Activated CD4-positive, alpha-beta T cell treated with anti-CD3 and anti-CD28 coated beads, Interleukin-2, amount 50 U/mL, for 48 hours (primary cell): ENCODE measurements at regions not wholly inside any gene's neighbourhood (a gene's known extent, or its start where the extent isn't known, plus 50 kb on each side); places are given as distances from the start of the nearest gene placed in this dataset.

Experiments
- DNase-seq, 2 experiments: peaks; one replicate each; pipeline ENCODE4 v3.0.0-alpha.2; 2020

DNA sequence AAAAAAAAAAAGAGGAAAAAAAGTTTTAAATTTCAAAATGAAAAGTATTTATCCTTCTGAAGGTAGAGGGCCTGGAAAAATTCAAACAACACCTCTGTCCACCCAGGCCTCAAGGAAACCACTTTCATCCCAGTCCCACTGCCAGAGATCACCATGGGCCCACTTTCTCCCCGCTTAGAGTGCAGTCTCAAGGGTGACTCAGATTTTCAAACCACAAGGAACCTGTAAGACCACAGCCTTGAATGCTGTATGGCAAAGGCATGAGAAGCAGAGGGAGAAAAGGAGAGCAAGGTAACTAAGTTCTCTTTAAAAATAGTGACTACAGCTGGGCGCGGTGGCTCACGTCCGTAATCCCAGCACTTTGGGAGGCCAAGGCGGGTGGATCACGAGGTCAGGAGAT is 87.9 kb upstream of the PACRGL start:
- no peak for DNase-seq

DNA sequence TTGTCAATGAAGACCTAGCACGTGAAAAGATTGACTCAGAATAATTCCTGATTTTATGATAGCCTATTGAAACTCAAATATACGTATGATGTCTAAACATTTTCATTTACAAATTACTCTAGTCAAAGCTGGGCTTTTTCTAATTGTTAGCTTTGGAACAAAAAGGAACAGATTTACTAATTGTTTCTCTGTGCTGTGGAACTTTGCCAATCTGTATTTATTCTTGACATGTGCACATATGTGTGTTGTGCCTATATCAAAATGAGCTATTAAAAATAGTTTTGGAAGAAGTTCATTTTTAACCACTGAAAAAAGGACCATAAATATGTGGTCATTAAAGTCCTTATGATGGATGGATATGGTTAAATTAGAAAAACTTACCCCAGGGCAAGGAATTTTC is 85.4 kb upstream of the PACRGL start:
- no peak for DNase-seq

DNA sequence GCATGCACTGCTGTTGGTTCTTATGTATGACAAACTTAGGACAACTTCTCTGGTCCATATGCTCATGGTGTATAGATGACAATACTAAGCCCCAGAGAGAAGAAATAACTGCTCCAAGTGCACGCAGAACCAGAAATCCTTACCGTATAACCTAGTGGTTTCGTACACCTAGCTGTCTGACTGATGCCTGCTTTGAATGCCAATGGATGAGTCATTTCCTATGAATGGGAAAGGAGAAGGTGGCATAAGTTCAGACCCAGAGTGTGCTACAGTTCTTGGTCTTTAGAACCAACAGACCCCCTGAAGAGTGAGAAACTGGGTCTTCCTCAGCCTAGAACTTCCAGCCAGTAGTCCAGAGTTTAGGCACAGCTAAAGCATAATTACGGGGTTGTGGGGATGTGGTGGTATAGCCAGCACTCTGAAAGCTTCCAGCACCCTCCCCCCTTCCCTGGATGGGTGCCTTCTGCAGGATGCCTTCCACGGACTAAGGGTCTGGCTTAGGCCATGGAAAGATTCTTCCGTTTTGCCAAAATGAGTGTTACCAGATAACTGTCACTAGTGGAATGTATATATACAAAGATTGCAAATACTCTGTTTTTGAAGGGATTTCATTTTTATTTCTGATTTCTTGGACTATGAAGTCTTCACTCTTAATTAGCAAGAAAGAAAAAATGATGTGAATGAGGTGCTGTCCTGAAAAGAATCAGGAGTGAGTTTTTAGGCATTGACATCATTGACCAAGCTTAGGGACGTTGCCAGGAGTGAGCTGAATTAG is 84.6 kb upstream of the PACRGL start:
- no peak for DNase-seq

DNA sequence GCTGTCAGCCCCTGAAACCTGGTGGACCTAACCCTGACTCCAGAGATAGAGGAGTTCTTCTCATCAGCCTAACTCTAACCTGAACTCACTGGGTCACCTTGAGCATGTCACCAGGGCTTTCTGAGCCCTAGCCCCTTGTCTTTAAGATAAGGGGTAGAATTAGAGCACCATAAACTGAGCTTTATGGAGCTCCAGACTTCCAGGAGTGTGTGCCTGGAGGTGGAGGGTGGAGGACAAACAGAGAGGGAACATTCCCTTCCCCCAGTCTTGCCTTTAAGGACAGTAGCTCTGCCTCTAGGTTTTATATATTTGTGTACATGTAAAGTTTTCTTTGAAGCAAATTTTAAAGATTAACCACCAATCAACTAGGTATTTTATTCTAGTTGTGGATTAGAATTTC is 83.9 kb upstream of the PACRGL start:
- DNase-seq = no peak

DNA sequence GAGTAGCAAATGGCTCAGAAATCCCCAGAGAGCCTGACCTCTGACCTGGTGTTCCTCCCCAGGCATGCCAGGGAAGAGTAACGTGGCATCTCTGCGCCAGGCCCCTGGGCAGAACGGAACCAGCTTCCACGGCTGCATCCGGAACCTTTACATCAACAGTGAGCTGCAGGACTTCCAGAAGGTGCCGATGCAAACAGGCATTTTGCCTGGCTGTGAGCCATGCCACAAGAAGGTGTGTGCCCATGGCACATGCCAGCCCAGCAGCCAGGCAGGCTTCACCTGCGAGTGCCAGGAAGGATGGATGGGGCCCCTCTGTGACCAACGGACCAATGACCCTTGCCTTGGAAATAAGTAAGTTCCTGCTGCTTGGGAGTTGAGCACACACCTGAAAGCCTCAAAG is 83.4 kb upstream of the PACRGL start:
- DNase-seq = no peak

DNA sequence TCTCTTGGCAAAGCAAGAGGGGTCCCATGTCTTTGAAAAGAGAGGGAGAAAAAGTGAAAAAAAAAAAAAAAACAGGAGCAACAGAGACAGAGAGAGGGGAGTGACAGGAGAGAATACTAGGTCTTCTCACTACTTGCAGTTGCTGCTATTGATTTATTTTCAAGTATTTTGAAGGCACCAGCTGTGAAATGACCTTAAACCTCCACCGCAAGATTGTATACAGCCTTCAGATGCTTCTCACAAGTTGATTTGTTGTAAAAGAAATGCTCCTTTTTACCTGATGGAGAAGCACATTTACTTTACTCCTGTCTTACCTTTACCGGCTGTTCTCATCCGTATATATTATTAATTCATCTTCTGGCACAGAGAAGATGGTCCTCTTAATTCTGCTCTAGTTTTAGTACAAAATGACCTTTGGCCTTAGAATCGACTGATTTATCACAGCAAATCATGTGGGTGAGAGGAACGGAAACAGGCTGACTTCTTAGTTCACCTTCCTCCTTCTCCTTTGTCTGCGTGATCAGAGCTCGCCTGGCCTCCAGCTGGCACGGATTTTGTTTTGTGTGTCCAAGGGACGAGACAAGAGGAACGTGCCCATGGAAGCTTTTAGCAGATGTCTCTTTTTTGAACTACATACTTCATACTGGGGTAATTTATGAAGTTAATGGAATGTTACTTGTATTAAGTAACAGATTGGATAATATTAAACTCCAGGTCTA is 82.4 kb upstream of the PACRGL start:
- DNase-seq = no peak

DNA sequence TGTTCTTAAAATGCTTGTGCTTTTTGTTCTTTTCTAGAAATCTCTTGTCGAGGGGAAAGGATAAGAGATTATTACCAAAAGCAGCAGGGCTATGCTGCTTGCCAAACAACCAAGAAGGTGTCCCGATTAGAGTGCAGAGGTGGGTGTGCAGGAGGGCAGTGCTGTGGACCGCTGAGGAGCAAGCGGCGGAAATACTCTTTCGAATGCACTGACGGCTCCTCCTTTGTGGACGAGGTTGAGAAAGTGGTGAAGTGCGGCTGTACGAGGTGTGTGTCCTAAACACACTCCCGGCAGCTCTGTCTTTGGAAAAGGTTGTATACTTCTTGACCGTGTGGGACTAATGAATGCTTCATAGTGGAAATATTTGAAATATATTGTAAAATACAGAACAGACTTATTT is 81.5 kb upstream of the PACRGL start:
- no peak for DNase-seq

DNA sequence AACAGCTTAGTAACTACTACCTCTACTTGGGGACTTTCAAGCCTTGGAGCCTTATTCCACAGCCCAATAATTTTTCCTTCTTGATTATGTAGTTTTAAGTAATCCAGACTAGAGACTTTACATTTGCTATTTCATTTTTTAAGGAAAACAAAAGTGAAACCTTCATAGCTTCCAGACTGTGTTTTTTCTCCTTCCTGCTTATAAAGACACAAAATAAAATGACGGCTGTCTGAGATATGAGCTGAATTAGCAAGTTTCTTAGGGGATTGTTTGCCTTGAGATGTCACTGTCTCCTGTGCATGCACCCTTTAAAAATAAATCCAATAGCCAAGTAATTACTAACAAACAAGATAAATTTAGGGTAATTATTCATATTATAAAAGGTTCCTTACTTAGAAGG is 78.8 kb upstream of the PACRGL start:
- DNase-seq = no peak

DNA sequence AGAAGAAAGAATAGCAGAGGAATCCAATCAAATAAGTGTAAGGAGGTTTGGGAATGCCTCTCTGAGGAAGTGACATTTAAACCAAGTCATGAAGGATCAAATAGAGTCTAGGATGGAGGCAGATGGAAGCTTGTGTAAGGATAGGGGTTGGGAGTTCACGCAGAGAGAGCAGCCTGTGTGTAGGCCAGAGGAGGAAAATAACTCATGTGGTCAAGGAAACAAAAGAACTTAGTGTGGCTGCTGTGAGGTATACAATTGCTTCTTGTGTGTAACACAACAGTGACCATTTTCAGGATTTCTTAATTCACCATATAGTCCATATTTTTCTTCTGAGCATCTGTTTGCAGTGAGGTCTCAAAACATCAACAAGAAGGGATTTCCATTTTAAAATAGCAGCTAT is 77.6 kb upstream of the PACRGL start:
- DNase-seq = no peak

DNA sequence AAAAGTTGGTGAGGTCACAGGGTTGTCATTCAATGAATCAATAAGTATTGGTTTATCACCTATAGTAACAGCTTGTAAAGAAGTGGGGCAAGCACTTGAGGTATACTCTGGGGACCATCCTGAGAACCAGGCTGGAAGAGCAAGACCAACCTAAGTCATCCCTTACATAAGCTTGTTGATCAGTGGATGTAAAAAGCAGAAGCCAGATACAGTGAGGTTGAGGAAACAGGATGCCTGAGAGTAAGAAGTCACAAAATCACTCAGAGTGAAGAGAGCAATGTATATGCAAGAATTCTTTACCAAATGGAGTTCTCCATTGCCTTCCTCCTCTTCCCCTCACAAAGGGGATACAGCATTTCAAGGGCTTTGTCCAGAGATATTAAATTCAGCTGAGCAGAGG is 76.3 kb upstream of the PACRGL start:
- no peak for DNase-seq

DNA sequence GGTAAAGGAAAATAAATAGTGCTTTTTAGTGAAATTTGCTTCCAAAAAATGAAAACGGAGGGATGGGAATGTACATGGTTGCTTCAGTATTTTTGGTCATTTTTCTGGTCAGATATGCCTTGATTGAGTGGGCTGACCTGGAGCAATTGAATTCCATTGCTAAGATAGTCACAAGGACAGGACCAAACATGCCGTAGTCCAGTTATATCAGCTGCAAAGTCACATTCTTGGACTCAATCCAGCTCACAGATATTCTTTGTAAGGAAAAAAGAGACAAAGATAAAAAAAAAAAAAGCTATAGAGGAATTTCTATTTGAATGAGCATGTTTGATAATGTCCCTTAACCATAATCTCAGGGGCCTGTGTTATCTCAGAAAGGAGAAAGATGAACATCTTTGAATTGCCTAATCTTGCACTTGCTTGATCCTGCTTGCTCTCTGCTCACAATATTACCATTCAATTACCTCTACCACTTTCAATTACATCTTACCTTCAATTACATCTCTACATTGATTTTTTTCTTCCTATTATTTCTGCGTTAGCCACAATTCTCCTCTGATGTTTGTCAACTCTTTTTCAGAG is 75.4 kb upstream of the PACRGL start:
- DNase-seq = no peak

DNA sequence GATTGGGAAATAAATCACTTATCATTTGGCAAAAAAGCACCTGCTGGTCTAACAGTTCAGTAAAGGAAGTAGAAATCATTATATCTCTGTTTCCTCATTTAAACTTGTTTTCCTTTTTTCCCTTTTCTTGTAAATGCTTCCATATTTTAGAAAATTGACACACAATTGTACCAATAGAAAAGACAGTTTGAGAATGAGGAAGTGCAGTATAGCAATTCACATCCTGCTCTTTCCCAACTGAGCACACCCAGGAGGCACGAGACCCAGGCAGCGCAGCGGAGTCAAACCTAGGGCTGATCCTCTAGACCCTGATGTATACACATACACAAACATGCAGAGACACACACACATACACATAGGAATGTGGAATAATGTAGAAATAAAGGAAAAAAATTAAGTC is 74.8 kb upstream of the PACRGL start:
- no peak for DNase-seq

DNA sequence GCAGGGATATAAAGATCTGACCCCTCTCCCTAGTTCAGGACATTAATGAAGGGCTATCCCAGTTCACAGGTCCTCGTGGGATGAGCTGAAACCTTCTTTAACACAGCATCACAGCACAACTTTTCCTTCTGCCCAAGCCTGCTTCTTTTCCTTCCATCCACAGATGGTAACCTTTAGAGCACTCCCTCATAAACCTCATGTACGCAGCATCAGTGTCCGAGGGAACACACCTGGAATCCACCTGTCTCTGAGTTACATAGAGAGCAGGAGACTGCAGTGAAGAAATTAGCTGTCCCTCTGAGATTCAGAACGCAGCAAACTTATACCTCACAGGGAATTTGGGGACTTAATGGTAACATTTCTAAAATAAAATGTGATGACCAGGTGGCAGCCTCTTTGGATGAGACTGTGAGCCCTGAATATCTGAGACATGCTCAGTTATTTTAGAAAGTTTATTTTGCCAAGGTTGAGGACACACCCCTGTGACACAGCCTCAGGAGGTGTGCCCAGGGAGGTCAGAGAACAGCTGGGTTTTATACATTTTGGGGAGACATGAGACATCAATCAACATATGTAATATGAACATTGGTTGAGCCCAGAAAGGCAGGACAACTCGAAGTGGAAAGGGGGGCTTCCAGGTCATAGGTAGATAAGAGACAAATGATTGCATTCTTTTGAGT is 73.8 kb upstream of the PACRGL start:
- DNase-seq = no peak

DNA sequence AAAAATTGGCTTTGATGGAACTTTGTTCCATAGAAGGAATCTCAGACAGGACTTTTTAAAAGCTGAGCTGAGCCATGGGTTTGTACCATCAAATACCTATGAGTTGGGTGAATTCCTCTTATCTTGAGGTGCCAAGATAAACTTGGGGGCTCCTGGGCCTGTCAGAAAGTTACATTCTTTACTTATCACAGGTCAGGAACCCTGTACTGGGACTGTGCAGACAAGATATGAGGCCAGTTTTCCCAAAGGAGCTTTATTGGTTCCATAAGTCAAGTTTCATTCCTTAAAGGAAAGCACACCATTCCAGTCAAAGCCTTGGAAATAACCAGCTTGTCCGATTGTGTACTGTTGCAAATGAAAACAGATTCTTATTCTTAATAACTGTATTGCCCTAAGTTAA is 72.4 kb upstream of the PACRGL start:
- no peak for DNase-seq

DNA sequence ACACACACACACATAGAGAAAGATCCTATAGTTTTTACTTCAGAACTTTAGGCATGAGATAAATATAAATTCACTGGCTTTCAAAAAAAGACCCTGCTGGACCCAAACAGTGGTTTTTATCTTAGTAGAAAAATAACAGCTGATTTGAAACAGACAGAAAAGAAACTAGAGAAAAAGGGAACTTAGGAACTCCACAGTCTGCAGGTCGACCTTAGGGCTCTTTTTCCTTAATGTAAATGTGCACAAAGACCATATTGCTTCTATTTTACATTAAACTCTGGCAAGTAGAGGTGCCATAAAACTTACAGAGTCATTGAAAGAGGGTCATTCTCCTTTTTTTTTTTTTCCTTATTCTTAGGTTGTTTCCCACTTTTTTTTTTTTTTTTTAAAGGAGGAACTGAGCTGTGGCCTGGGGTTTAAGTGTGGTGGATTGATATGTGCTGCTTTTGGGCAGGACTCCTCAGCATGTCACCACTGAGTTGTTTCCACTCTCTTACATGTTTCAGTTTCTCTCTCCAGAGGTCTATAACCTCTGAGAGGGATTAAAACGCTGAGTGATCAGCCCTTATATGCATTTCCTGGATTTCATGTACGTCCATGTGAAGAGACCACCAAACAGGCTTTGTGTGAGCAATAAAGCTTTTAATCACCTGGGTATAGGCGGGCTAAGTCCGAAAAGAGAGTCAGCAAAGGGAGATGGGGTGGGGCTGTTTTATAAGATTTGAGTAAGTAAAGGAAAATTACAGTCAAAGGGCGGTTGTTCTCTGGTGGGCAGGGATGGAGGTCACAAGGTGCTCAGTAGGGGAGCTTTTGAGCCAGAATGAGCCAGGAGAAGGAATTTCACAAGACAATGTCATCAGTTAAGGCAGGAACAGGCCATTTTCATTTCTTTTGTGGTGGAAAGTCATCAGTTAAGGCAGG is 70.8 kb upstream of the PACRGL start:
- no peak for DNase-seq

DNA sequence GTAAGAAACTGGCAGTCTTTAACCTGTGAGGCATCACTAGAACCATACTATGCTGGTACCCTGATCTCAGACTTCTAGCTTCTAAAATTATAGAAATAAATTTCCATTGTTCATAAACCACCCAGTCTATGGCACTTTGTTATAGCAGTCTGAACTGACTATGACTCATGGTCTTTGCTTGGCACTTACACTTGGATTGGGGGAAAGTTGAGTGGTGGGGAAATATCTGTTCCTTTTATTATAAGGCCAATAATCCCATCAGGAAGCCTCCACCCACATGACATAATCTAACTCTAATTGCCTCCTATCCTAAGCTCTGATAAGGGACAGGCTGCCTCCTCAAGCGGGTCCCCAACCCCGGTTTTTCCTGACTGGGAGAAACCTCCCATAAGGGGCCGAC is 61.4 kb upstream of the PACRGL start:
- DNase-seq = no peak

DNA sequence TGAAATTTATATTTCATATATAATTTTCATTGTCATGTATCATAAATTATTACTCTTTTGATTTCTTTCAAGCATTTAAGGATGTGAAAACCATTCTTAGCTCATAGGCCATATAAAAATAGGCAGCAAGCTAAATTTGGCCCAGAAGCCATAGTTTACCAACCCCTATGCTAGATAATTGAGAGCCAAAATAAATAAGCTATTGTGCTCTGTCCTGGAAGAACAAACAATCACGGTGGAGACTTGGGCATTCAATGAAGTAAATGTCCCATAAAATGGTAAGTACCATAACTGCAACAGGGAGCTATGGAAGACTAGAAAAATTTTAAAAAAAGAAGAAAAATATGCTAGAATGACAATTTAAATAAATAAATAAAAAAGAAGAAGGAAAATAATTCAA is 60.9 kb upstream of the PACRGL start:
- DNase-seq = no peak

DNA sequence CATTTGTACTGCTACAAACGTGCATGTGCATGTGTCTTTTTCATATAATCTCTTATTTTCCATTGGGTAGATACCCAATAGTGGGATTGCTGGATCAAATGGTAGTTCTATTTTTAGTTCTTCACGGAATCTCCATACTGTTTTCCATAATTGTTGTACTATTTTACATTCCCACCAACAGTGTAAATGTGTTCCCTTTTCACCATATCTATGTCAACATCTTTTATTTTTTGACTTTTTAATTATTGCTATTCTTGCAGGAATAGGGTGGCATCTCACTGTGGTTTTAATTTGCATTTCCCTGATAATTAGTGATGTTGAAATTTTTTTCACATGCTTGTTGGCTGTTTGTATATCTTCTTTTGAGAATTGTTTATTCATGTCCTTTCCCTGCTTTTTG is 59.3 kb upstream of the PACRGL start:
- DNase-seq = no peak

DNA sequence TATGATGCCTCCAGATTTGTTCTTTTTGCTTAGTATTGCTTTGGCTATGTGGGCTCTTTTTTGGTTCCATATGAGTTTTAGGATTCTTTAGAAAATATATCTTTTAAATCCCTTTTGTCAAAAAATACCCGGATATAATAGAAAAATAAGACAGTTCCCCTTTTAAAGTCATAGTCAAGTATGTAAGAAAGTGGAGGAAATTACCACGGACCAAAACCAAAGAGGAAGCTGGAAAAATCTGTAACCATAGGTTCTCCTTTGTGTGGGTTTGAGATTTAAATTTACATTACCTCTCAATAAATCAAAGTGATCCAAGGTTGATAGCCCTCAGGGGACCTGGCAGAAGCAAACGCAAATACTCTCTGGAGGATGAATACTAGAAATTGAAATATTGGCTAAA is 58.3 kb upstream of the PACRGL start:
- no peak for DNase-seq

DNA sequence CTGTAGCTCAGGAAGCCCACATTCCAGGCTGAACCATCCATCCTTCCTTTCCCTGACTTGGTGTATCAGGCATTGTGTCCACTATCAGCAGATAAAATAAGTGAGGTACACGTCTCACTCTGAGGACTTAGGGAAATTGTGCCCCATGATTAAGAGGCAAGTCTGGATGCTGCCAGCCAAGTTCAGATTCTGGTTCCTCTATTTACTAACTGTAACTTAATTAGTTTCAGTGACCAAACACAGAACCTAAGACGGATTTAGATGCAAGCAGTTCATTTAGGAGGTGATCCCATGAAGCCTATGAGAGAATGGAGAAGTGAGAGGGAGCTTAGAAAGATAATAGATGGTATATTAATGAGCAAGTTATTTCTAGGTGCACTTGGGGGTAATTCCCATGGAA is 56.6 kb upstream of the PACRGL start:
- DNase-seq = no peak

DNA sequence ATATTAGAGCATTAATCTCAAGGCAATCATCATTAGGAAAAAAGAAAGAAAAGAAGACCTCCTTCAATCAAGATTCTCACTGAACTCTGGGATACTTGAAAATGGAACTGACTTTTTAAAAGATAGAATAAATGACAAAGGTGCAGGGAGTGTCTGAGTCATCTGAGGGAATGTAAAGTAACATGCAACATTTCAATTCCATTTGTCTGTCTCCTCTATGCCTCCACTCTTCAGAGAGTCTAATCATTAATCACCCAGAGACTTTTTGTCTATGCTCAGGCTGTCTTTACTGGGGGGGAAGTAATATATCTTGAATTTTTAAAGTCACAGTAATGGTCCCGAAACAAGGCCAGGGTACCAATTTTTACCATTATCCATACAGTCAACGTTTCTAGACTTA is 55.0 kb upstream of the PACRGL start:
- no peak for DNase-seq

DNA sequence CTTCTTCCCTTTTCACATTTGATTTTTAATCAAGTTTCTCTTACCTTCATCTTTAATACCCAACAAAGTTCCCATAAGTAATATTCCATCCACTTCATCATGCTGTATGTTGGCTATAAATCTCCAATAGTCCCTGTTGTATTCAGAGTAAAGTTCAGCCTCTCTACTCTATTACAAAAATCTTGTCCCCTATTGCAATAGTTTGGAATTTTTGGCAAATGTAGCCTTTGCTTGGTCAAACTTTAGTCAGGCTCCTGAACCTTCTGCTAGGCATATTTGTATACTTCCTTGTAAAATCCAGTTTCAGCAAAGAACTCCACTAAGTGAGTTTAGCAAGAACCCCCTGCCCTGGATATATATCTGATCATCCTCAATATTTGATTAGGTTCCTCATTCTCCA is 54.0 kb upstream of the PACRGL start:
- no peak for DNase-seq
